Loucy (cell line): ENCODE measurements at regions not wholly inside any gene's neighbourhood (a gene's known extent, or its start where the extent isn't known, plus 50 kb on each side); places are given as distances from the start of the nearest gene placed in this dataset.
"Not testable (repeated sequence)": the region's sequence is repeated elsewhere in the genome, so short reads cannot be mapped to it uniquely, and the experiment has no call there.

ENCODE experiments used
- CTCF ChIP-seq: fragments of 200-600 bp; sonication (generic); conservative IDR thresholded peaks from 2 replicates; pipeline ENCODE4 v1.5.1; 2014; ENCODE audit warnings: mild to moderate bottlenecking, antibody characterized with exemption, low read length
- EZH2phosphoT487 ChIP-seq: fragments of 200-600 bp; IDR thresholded peaks from 2 replicates; pipeline ENCODE4 v1.6.1; 2018; ENCODE audit warnings: antibody characterized with exemption, mild to moderate bottlenecking, moderate library complexity, borderline replicate concordance

DNA sequence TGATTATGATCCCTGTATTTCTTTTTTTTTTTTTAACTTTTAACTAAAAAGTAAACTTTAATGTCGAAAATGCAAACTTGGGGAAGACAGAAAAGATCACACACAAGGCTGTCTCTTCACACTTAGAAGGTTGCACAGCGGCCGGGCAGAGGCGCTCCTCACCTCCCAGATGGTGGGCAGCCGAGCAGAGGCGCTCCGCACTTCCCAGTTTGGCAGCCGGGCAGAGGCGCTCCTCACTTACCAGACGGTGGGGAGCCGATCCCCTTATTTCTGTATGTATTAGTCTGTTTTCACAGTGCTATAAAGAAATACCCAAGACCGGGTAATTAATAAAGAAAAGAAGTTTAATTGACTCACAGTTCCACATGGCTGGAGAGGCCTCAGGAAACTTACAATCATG lies 805.6 kb upstream of the SPRY2 start:
- TF ChIP-seq CTCF, EZH2phosphoT487: not testable (repeated sequence)
